Stomach (tissue), 4 donors: ENCODE measurements at regions not wholly inside any gene's neighbourhood (a gene's known extent, or its start where the extent isn't known, plus 50 kb on each side); places are given as distances from the start of the nearest gene placed in this dataset.

Source experiments
- POLR2AphosphoS5 ChIP-seq, 3 donors: sonication (generic); formaldehyde crosslinking; IDR thresholded peaks; one replicate each; pipeline ENCODE4 v1.6.1; 2016; ENCODE audit warnings: antibody characterized with exemption in 3 of 3
- TF ChIP-seq, protein P1 (sequence below), 7 experiments: fragments of 450-650 bp in 4 of 7; fragments of 200-600 bp in 3 of 7; sonication (generic) in 3 of 7; IDR thresholded peaks; one replicate each; pipeline ENCODE4 v1.5.1; 2016 to 2019; ENCODE audit warnings: antibody characterized with exemption in 7 of 7, control low read depth in 2 of 7, mild to moderate bottlenecking in 1 of 7

DNA sequence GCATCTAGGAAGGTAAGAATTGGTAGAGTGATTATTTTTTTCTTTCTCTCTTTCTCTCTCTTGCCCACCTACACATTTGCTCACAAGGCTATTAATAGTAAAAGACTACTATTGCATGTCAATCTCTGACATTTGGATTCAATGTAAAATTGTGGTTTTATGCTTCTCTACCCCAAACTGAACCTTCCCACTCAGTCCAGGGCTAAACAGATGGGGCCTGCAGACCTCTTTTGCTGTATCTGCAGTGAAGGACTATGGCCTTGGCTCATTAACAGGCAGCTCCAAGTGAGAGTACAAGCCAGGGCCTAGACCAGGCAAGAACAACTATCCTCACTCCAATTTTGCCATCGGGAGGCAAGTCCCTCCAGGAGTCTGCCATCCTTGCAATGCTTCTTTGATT lies 68.3 kb upstream of the ARL4C start:
- TF ChIP-seq, protein P1, sequence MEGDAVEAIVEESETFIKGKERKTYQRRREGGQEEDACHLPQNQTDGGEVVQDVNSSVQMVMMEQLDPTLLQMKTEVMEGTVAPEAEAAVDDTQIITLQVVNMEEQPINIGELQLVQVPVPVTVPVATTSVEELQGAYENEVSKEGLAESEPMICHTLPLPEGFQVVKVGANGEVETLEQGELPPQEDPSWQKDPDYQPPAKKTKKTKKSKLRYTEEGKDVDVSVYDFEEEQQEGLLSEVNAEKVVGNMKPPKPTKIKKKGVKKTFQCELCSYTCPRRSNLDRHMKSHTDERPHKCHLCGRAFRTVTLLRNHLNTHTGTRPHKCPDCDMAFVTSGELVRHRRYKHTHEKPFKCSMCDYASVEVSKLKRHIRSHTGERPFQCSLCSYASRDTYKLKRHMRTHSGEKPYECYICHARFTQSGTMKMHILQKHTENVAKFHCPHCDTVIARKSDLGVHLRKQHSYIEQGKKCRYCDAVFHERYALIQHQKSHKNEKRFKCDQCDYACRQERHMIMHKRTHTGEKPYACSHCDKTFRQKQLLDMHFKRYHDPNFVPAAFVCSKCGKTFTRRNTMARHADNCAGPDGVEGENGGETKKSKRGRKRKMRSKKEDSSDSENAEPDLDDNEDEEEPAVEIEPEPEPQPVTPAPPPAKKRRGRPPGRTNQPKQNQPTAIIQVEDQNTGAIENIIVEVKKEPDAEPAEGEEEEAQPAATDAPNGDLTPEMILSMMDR (IDR thresholded peaks at IDR 0.05), result no peak
- no peak for TF ChIP-seq POLR2AphosphoS5 (IDR thresholded peaks at IDR 0.05)
